HG02642 (cell line): ENCODE measurements at regions not wholly inside any gene's neighbourhood (a gene's known extent, or its start where the extent isn't known, plus 50 kb on each side); places are given as distances from the start of the nearest gene placed in this dataset.

ENCODE experiments used
- ATAC-seq: cut with Tn5 transposase; IDR thresholded peaks from one replicate; pipeline ENCODE4 v1.9.1; 2021; ENCODE audit warnings: mild to moderate bottlenecking; ENCODE audit not compliant: unreplicated experiment, poor library complexity

- ATAC-seq: no peak
These were observed 218.0 kb downstream of the IRS1 start for GRCh38 chr2:226581661-226582060.

DNA sequence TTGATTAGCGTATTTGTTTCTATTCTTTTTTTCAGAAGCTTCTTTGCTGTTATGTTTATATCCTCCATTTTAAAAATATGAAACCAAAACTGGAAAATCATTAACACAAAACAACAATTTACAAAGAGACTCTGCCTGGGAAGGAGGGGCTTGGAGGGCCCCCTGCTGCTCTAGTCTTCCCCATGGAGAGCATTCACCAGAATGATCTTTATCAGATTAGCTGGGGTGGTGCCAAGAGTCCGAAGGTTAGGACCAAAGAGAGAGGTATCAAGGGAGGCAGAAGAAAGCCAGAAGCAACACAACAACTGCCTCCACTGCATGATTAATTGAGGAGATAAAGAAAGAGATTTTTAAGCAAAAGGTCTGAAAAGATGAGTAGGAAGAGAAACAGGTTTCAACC is 218.6 kb downstream of the IRS1 start:
- no peak for ATAC-seq

DNA sequence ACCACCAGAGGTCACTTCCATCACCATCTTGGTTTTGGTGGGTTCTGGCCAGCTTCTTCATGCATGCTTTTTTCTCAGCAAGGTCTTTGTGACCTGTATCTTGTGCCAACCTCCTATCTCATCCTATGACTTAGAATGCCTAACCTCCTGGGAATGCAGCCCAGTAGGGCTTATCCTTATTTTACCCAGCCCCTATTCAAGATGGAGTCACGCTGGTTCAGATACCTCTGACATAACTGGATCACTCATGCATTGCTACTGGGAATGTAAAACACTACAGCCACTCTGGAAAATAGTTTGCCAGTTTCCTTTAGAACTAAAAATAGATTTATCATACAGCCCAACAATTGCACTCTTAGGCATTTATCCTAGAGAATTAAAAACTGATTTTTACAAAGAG is 219.2 kb downstream of the IRS1 start:
- no peak for ATAC-seq

GRCh38 chr2:226579519-226579918 is 220.1 kb downstream of the IRS1 start:
- no peak for ATAC-seq

- no peak for ATAC-seq
These were observed 220.7 kb downstream of the IRS1 start for GRCh38 chr2:226578879-226579278.

- ATAC-seq: no peak
These were observed 221.2 kb downstream of the IRS1 start for GRCh38 chr2:226578373-226578772.

- ATAC-seq: no peak
These were observed 223.7 kb downstream of the IRS1 start for GRCh38 chr2:226575928-226576327.

DNA sequence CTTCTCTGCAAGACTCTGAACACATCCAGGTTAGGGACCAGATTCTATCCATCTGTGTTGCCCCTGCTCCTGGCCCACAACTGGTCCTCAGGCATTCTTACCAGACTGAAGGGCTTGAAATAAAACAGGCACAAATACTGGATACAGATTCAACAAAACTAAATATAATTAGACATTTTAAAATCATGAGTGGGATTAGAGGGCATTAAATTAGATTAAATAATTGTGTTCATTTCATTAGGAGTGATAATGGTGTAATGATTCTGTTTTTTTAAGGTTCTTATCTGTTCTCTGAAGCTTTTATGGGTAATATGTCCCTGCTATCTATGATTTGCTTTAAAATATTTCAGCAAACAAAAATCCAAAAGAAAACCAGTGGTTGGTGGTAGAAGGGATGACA is 226.5 kb downstream of the IRS1 start:
- no peak for ATAC-seq

- no peak for ATAC-seq
These were observed 235.0 kb downstream of the IRS1 start for GRCh38 chr2:226564667-226565066.

- ATAC-seq: no peak
These were observed 237.7 kb downstream of the IRS1 start for GRCh38 chr2:226561962-226562361.

DNA sequence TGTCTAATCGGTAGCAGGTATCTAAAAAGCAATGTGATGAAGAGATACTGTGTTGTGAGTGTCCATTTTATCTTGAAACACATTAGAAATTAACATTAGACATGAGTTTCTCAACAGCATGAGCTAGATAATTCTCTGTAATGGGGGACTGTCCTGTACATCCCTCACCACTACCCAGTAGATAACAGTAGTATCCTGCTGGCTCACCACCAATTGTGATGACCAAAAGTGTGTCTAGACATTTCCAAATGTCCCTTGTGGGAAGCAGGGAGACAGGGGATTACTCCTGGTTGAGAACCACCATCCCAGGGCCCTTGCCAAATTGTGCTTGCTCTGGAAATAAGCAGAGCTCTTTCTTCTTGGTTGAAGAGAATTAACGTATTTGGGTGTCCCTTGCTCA is 239.3 kb downstream of the IRS1 start:
- no peak for ATAC-seq

- ATAC-seq: no peak
These were observed 240.1 kb downstream of the IRS1 start for GRCh38 chr2:226559536-226559935.

DNA sequence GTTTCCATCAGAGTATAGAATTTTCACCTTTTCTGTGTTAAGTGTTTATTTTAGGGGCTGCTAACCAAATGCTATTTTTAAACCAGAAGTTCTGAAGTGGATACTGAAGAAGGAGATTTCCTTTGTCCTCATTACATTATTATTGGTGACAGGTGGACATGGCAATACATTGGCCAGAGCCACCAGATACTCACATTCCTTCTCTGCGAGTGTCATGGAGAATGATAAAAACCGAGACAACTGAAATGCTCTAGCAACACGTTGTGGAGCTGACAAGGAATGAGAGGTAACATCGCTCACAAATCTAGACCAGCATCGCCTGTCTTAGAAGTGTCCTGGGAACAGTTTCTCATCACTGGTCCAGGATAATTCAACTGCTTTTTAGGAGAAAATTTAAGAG is 241.2 kb downstream of the IRS1 start:
- ATAC-seq: no peak

DNA sequence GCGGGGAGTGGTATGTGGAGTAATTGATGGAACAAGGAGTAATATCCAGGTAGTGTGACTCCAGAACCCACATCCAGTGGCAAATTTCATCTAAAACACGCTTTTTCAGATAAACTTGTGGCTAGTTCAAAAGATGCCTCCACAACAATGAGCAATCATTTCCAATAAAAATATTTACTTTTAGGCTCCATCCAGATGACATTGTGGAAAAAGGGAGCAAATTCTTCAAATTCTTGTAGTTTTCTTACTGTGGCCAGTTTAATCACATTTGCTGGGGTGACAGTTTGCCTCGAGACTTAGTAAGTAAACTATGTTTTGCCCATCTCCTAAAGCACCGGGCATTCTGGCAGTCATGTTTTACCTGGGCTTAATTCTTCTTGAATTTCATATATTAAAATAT is 243.6 kb downstream of the IRS1 start:
- ATAC-seq: no peak

DNA sequence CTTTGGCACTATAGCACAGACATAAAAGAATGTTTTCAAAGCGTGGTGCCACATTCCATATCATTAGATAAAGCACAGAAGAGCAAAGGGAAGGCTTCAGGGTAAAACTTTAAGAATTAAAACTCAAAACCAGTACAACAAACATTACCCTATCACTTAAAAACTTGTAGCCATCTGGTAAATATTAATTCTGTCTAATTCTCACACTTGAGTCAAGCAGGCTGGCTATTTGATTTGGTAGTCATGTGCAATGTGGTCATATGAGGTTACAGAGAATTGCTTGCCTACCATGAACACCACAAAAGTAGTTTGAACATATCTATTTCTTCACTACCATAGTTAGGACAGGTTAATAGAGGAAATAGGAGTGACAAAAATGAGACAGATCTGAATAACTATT is 244.9 kb downstream of the IRS1 start:
- ATAC-seq: no peak

DNA sequence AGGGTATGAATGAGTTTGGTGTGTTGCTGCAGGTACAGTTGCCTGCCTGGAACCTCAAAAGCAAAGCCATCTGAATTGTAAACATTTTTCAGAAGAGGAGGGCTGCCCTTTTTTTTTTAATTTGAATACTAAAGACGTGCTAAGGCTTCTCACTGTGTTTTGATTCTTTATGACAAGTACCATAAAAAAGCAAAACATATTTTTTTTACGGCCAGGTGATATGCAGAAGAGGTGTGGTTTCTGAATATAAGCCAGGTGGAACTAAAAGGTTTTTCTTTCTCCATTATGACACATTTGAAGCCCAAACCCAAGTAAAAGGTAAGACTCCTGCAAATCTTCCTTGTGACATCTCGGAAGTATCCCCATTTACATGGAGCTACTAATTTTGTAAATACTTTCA is 246.3 kb downstream of the IRS1 start:
- ATAC-seq: no peak

GRCh38 chr2:226552571-226553285 is 246.9 kb downstream of the IRS1 start:
- no peak for ATAC-seq

DNA sequence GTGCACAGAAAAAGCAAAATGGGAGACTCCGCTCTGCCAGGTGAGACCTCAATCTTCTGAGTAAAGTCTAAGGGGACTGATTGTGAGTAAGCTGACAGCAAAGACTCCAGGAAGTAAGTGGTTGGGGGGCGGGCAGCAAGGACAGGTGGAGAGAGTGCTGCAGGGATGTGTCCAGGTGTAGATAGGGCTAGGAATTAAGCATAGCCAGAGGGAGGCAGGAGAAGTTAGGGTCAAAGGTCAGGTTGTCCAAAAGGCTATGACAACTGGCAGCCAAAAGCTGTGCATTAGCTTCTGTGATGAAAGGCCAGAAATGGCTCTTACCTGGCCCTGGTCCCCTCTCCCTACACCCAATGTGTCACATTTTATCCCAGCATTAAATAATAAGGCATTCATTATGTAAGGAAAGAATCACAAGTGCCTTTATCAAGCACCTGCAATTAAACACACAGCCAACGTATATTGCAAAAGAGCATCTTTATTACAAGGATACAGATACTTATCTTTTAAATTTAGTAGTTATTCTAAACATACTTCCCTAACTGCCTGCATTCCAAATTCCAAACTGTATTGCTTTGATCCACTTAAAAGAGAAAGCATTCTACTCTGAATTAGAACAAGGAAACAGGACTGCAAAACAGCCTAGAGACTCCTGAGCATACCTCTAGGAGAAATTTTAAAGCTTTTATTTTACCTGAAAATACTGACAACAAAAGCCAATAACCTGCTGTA is 247.9 kb downstream of the IRS1 start:
- no peak for ATAC-seq

DNA sequence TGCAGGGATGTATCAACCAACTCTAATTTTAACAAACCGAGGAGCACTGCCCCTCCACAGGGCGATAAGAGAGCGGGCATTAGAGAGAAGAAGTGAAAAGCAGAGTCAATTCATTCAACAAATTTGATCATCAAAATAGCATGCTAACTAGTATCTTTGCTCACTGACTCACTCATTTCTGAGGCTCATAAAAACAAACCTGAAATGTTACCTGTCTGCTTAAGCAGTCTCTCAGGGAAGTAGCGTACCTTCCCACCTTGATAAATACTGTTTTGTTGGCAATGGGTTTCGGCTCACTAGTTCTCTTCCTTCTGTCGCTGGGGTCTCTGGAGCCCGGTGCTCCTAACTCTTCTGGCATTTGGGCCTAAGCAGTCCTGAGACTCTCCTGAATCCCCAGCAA is 248.8 kb downstream of the IRS1 start:
- ATAC-seq: no peak

- ATAC-seq: no peak
These were observed 250.9 kb downstream of the IRS1 start for GRCh38 chr2:226548732-226549131.

DNA sequence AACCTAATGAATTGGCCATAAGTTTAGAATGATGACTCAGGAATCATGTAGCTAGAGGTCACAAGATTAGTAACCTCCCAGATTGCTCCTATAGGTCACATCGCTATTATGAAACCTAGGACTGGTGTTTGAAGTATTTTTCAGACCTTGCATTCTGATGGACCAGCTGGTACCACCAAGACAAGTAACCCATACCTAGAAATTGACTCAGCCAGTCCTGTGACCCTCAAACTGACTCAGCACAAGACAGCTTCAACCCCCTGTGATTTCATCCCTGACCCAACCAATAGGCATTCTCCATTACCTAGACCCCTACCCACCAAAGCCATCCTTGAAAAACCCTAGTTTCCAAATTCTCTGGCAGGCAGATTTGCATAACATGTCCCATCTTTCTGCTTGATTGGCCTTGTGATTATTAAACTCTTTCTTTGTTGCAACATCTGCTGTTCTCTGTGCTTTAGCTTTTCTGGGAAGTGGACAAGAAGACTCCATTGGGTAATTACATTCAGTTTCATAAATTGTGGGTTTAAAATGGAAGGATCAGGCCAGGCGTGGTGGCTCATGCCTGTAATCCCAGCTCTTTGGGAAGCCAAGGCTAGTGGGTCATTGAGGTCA is 254.9 kb downstream of the IRS1 start:
- ATAC-seq: no peak
